WERI-Rb-1 (cell line): ENCODE measurements at regions not wholly inside any gene's neighbourhood (a gene's known extent, or its start where the extent isn't known, plus 50 kb on each side); places are given as distances from the start of the nearest gene placed in this dataset.

Experiments
- DNase-seq: peaks from one replicate; pipeline ENCODE4 v3.0.0-alpha.2; 2020
- H3K27ac ChIP-seq: fragments of 250-450 bp; sonication (Bioruptor Pico); 2 replicates; pipeline ENCODE4 v1.5.1; 2020; ENCODE audit warnings: mild to moderate bottlenecking, moderate library complexity
- H3K27me3 ChIP-seq: fragments of 250-450 bp; sonication (Bioruptor Pico); 2 replicates; pipeline ENCODE4 v1.5.1; 2021; ENCODE audit warnings: mild to moderate bottlenecking, low read depth, moderate library complexity; ENCODE audit not compliant: insufficient read depth, severe bottlenecking
- H3K36me3 ChIP-seq: fragments of 250-450 bp; sonication (Bioruptor Pico); 2 replicates; pipeline ENCODE4 v1.5.1; 2020; ENCODE audit warnings: mild to moderate bottlenecking, moderate library complexity
- H3K4me3 ChIP-seq: 2 replicates; pipeline ENCODE4 v1.5.1; 2011; ENCODE audit warnings: low read depth, mild to moderate bottlenecking, control low read depth, low read length
- H3K9me3 ChIP-seq: fragments of 250-450 bp; sonication (Bioruptor Pico); 2 replicates; pipeline ENCODE4 v1.5.1; 2021; ENCODE audit warnings: mild to moderate bottlenecking, moderate library complexity; ENCODE audit not compliant: severe bottlenecking
- CTCF ChIP-seq: IDR thresholded peaks from 2 replicates; pipeline ENCODE4 v1.5.1; 2011; ENCODE audit warnings: low read depth, mild to moderate bottlenecking, control low read depth, inconsistent platforms, low read length

DNA sequence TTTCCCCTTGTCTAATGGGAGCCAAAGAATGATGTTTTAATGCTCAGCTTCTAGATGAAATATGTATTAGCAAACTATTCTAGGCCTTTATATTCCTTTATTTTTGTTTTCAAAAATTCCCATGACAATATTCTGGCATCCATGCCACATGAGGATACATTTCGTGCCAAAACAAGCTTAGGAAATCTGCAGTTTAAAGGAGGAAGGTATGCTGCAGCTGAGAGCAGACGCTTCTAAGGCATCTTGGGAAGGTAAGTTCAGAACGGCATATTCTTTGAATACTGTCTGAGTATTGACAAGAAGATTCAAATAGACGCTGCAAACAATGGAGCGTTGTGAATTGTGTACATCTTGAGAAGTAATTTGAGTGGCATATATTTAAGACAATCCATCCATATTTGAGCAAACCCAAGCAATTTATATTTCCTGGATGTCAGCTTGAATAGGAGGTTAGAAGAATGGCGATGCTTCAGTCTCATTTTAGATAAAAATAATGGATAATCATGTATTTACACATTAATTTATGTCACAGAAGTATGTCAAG is 158.6 kb downstream of the RAP2B start:
- no peak for TF ChIP-seq CTCF
- DNase-seq = no peak
- Histone ChIP-seq H3K27ac (no peak overlapping the region), H3K4me3 (no peak overlapping the region), H3K27me3 (no peaks in the 10 kb centered on the region), H3K36me3 (no peaks in the 10 kb centered on the region), H3K9me3 (no peaks in the 10 kb centered on the region)

DNA sequence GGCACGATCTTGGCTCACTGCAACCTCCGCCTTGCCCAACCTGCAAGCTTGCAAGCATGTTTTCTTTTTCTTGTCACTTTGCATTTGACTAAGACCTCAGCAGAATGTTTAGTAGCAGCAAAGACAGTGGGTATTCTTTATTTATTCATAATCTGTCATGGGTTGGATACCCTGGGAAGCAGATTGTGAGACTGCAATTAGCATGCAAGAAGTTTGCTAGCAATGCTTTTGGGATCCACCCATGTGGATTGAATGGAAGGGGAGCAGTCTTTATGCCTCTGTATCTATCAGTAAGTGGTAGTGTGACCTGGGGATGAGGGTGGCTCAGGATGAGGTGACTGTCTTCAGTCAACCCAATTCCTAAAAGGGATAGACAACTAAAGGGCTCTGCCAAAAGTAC is 166.7 kb downstream of the RAP2B start:
- Histone ChIP-seq H3K36me3 (no peaks in the 10 kb centered on the region), H3K9me3 (no peaks in the 10 kb centered on the region), H3K27ac (no peak overlapping the region), H3K4me3 (no peak overlapping the region), H3K27me3 (no peaks in the 10 kb centered on the region)
- TF ChIP-seq CTCF = no peak
- DNase-seq = no peak

- no peak for TF ChIP-seq CTCF
- H3K27ac ChIP-seq = no peak overlapping the region
- H3K27me3 ChIP-seq = no peaks in the 10 kb centered on the region
- H3K4me3 ChIP-seq = no peak overlapping the region
- H3K9me3 ChIP-seq = no peaks in the 10 kb centered on the region
- no peak for DNase-seq
- H3K36me3 ChIP-seq = no peaks in the 10 kb centered on the region
These were observed 168.9 kb downstream of the RAP2B start for GRCh38 chr3:153330901-153331300.

DNA sequence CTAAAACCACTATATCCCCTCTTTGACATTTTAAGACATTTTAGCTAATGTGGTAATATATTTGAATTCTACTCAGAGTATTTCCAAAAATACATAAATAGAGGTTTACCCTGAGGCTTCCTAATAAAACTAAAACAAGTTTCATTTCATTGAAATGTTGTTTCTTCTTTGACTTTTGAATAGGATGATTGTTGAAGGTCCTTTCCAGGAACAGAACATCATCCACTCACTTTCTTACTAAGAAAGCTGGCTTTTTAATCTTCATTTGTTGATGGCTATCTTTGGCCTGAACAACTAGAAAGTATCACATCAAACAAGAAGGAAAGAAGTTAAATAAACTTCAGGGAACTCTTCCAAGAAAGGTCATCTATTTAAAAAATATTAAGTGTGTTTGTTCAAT is 169.7 kb downstream of the RAP2B start:
- H3K4me3 ChIP-seq = no peak overlapping the region
- no peaks in the 10 kb centered on the region for H3K36me3 ChIP-seq
- no peaks in the 10 kb centered on the region for H3K27me3 ChIP-seq
- H3K9me3 ChIP-seq = no peaks in the 10 kb centered on the region
- no peak for DNase-seq
- TF ChIP-seq CTCF = no peak
- no peak overlapping the region for H3K27ac ChIP-seq

GRCh38 chr3:153334558-153334957 is 172.5 kb downstream of the RAP2B start:
- no peak for TF ChIP-seq CTCF
- H3K4me3 ChIP-seq = no peak overlapping the region
- H3K9me3 ChIP-seq = no peaks in the 10 kb centered on the region
- no peaks in the 10 kb centered on the region for H3K36me3 ChIP-seq
- no peak for DNase-seq
- H3K27me3 ChIP-seq = no peaks in the 10 kb centered on the region
- H3K27ac ChIP-seq = no peak overlapping the region

GRCh38 chr3:153337369-153337768 is 175.3 kb downstream of the RAP2B start:
- Histone ChIP-seq H3K27ac (no peak overlapping the region), H3K27me3 (no peaks in the 10 kb centered on the region), H3K4me3 (no peak overlapping the region), H3K36me3 (no peaks in the 10 kb centered on the region), H3K9me3 (no peaks in the 10 kb centered on the region)
- TF ChIP-seq CTCF = no peak
- no peak for DNase-seq
